GM12892 (cell line): ENCODE measurements at regions not wholly inside any gene's neighbourhood (a gene's known extent, or its start where the extent isn't known, plus 50 kb on each side); places are given as distances from the start of the nearest gene placed in this dataset.

Source experiments
- POLR2A ChIP-seq: IDR thresholded peaks from 2 replicates; pipeline ENCODE4 v1.6.1; 2011; ENCODE audit warnings: low read depth, low read length, control low read depth
- POLR2AphosphoS5 ChIP-seq: IDR thresholded peaks from 2 replicates; pipeline ENCODE4 v1.6.1; 2011; ENCODE audit warnings: low read depth, low read length, control low read depth

DNA sequence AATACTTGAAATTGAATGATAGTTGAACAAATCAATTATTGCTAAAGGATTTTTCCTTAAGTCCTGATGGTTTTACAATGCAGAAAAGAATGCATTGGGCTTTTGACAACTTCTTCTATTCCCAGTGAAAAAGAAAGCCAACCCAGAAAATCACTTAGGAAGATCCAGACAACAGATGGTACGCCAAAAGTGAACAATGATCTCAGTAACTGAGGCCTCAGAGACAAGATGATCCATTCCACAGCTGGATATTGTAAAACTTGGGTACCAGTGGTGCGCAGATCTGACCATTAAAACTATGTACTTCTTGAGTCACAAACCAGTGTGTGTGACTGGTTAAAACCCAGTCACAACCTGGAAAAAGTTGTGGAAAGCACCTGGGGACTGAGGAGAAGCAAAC lies 173.5 kb downstream of the ETAA1 start:
- TF ChIP-seq POLR2AphosphoS5 (no peak), POLR2A (no peak)
